Heart left ventricle (tissue), 16 donors: ENCODE measurements at regions not wholly inside any gene's neighbourhood (a gene's known extent, or its start where the extent isn't known, plus 50 kb on each side); places are given as distances from the start of the nearest gene placed in this dataset.
A peak's percentile ranks its signal among the peaks of the same experiment; 100 is the strongest.

Experiments used
- ATAC-seq, 4 donors: fragments of 200-7000 bp; cut with Tn5 transposase; one replicate each; pipeline ENCODE4 v1.9.1; 2020 to 2022; ENCODE audit warnings: moderate library complexity in 4 of 4, mild to moderate bottlenecking in 3 of 4, moderate number of reproducible peaks in 1 of 4
- DNase-seq, 5 donors: peaks; one replicate each; pipeline ENCODE4 v3.0.0-alpha.2; 2020
- H3K27ac ChIP-seq, 12 donors: fragments of 200-600 bp; sonication (generic) in 4 of 12; one replicate each; pipeline versions ENCODE4 v1.5.0 to v1.8.0; 2016 to 2022; ENCODE audit warnings: mild to moderate bottlenecking in 2 of 12
- H3K27me3 ChIP-seq, 9 donors: fragments of 200-600 bp; sonication (generic) in 2 of 9; one replicate each; pipeline versions ENCODE4 v1.5.1 to v1.8.0; 2016 to 2022; ENCODE audit warnings: mild to moderate bottlenecking in 3 of 9
- H3K36me3 ChIP-seq, 9 donors: fragments of 200-600 bp; sonication (generic) in 2 of 9; one replicate each; pipeline versions ENCODE4 v1.5.0 to v1.8.0; 2018 to 2022; ENCODE audit warnings: mild to moderate bottlenecking in 2 of 9
- H3K4me1 ChIP-seq, 12 donors: fragments of 200-600 bp; sonication (generic) in 4 of 12; one replicate each; pipeline versions ENCODE4 v1.5.0 to v1.8.0; 2016 to 2022; ENCODE audit warnings: mild to moderate bottlenecking in 3 of 12
- H3K4me3 ChIP-seq, 12 donors: fragments of 200-600 bp; sonication (generic) in 4 of 12; one replicate each; pipeline versions ENCODE4 v1.5.0 to v1.8.0; 2017 to 2022; ENCODE audit warnings: mild to moderate bottlenecking in 9 of 12, moderate library complexity in 4 of 12
- H3K9me3 ChIP-seq, 12 donors: fragments of 200-600 bp; sonication (generic) in 4 of 12; one replicate each; pipeline versions ENCODE4 v1.5.0 to v1.8.0; 2016 to 2022; ENCODE audit warnings: mild to moderate bottlenecking in 1 of 12
- CTCF ChIP-seq, 12 donors: fragments of 200-600 bp; sonication (generic) in 4 of 12; IDR thresholded peaks; one replicate each; pipeline versions ENCODE4 v1.5.0 to v1.8.0; 2018 to 2022; ENCODE audit warnings: antibody characterized with exemption in 12 of 12, mild to moderate bottlenecking in 5 of 12
- POLR2A ChIP-seq, 2 donors: fragments of 450-650 bp; IDR thresholded peaks; one replicate each; pipeline ENCODE4 v1.6.1; 2017; ENCODE audit warnings: antibody characterized with exemption in 2 of 2, mild to moderate bottlenecking in 2 of 2, moderate library complexity in 2 of 2
- WGBS, 4 donors: extraction: QIAGEN DNeasy Blood & Tissue Kit in 2 of 4; methylation state at CpG; one replicate each; pipeline versions ENCODE4 v1.1.5 to v1.1.7; 2013 to 2018; 5-methylcytosine and 5-hydroxymethylcytosine counted together
- intact Hi-C, 10 donors: fragments of 100-400 bp; cut with DNase I; formaldehyde crosslinking; loops; one replicate each; pipeline versions ENCODE4 v1.11.1 to v1.14.2; 2022
- donor health status: ischemic (EF 13 %, LVEDD 7.1; RV severe dilation, severe dysfunction).
- donor health status: healthy with polysubstance abuse.
- donor health status: DM: no; HTN: yes; CAD: no.
- donor health status: DM: no; HTN: no; CAD: no.
- donor health status: ischemic (EF 25% LVEDD 6.9; RV normal size, moderate dysfunction).
- donor health status: ischemic (EF 25% LVEDD 5.7; RV mildly dilated, moderate dysfunction).
- donor health status: healthy.
- donor health status: DM: yes; HTN: yes; CAD: no.
- donor health status: ischemic (EF 35%, LVEDD 5.7; RV mildly dilated, moderate dysfunction).
- donor health status: nonischemic (EF 11% LVEDD 7.7; RV severe dilation, severe dysfunction).
- donor health status: DM: yes; HTN: yes; CAD: no.
- donor health status: PGD.
- donor health status: ischemic (EF 29% LVEDD 5.4; RV normal size, mild dysfunction).
- donor health status: nonischemic (EF 23%, LVEDD 6.1; RV moderate dilation, normal function).

- no peak overlapping the region for H3K4me3 ChIP-seq
- 75 to 89% (median 82%) methylated on average over 9 of the region's 9 CpGs for WGBS, 4 donors
- H3K36me3 ChIP-seq = no peaks in the 10 kb centered on the region
- H3K27ac ChIP-seq = no peak overlapping the region
- DNase-seq = no peak
- intact Hi-C loops = no loop called here
- peaks cover 0 to 14% (median 4%) of the 10 kb centered on the region in 12 donors for H3K9me3 ChIP-seq
- no peaks in the 10 kb centered on the region for H3K4me1 ChIP-seq
- no peak for ATAC-seq
- H3K27me3 ChIP-seq = no peaks in the 10 kb centered on the region
- TF ChIP-seq CTCF (IDR thresholded peaks at IDR 0.05) (no peak), POLR2A (IDR thresholded peaks at IDR 0.05) (no peak)
Observed at GRCh38 chr3:127107002-127107401, 85.9 kb upstream of the PRR23E start.

- no peak overlapping the region for H3K4me3 ChIP-seq
- no peaks in the 10 kb centered on the region for H3K27me3 ChIP-seq
- TF ChIP-seq POLR2A (IDR thresholded peaks at IDR 0.05) (no peak), CTCF (IDR thresholded peaks at IDR 0.05) (no peak)
- no peak for DNase-seq
- no peaks in the 10 kb centered on the region for H3K36me3 ChIP-seq
- no peaks in the 10 kb centered on the region for H3K4me1 ChIP-seq
- 84 to 94% (median 86%) methylated on average over 10 of the region's 10 CpGs for WGBS, 4 donors
- H3K27ac ChIP-seq = no peak overlapping the region
- intact Hi-C loops = no loop called here
- ATAC-seq = no peak
- H3K9me3 ChIP-seq = peaks cover 0 to 21% (median 10%) of the 10 kb centered on the region in 12 donors
Observed at GRCh38 chr3:127107491-127108375, 85.2 kb upstream of the PRR23E start.

GRCh38 chr3:127108796-127109195, 84.1 kb upstream of the PRR23E start:
- ATAC-seq = peak in 1 of 4 donors; percentile 46
- intact Hi-C loops = no loop called here
- no peak for TF ChIP-seq POLR2A (IDR thresholded peaks at IDR 0.05)
- no peak for TF ChIP-seq CTCF (IDR thresholded peaks at IDR 0.05)

GRCh38 chr3:127110982-127111693, 81.8 kb upstream of the PRR23E start:
- Histone ChIP-seq H3K36me3 (no peaks in the 10 kb centered on the region), H3K4me3 (no peak overlapping the region), H3K27ac (no peak overlapping the region), H3K27me3 (no peaks in the 10 kb centered on the region), H3K9me3 (peaks cover 0 to 31% (median 14%) of the 10 kb centered on the region in 12 donors), H3K4me1 (no peaks in the 10 kb centered on the region)
- ATAC-seq = no peak
- intact Hi-C loops = no loop called here
- TF ChIP-seq CTCF (IDR thresholded peaks at IDR 0.05) = no peak
- no peak for DNase-seq
- WGBS, 4 donors = 64 to 69% (median 67%) methylated on average over 3 of the region's 3 CpGs

More at GRCh38 chr3:127108796-127109195, 84.1 kb upstream of the PRR23E start:
- no peaks in the 10 kb centered on the region for H3K27me3 ChIP-seq
- no peak overlapping the region for H3K4me3 ChIP-seq
- no peaks in the 10 kb centered on the region for H3K36me3 ChIP-seq
- no peaks in the 10 kb centered on the region for H3K4me1 ChIP-seq
- H3K27ac ChIP-seq = no peak overlapping the region
- no peak for DNase-seq
- H3K9me3 ChIP-seq = peaks cover 0 to 31% (median 14%) of the 10 kb centered on the region in 12 donors
- WGBS, 4 donors = 78 to 92% (median 87%) methylated on average over 1 of the region's 1 CpG
